Prostate gland (tissue), 2 donors: ENCODE measurements at regions not wholly inside any gene's neighbourhood (a gene's known extent, or its start where the extent isn't known, plus 50 kb on each side); places are given as distances from the start of the nearest gene placed in this dataset.

Experiments
- DNase-seq: peaks from one replicate; pipeline ENCODE4 v3.0.0-alpha.2; 2019; ENCODE audit warnings: low spot score
- H3K27ac ChIP-seq, 2 donors: fragments of 200-600 bp; sonication (generic); 2 replicates each; pipeline ENCODE4 v1.5.1; 2017 to 2019
- H3K27me3 ChIP-seq: fragments of 200-600 bp; sonication (generic); replicated peaks from 2 replicates; pipeline ENCODE4 v1.5.1; 2019; ENCODE audit not compliant: insufficient read depth
- H3K36me3 ChIP-seq, 2 donors: fragments of 200-600 bp; sonication (generic); 1 replicate in 1 of 2; 2 replicates in 1 of 2; pipeline versions ENCODE4 v1.5.1 to v1.8.1; 2017 to 2019
- H3K4me1 ChIP-seq: fragments of 200-600 bp; sonication (generic); replicated peaks from 2 replicates; pipeline ENCODE4 v1.5.1; 2019
- H3K4me3 ChIP-seq, 2 donors: fragments of 200-600 bp; sonication (generic); 2 replicates each; pipeline ENCODE4 v1.5.1; 2017 to 2019
- H3K9me3 ChIP-seq: fragments of 200-600 bp; sonication (generic); 2 replicates; pipeline ENCODE4 v1.5.1; 2017
- CTCF ChIP-seq, 4 experiments: fragments of 200-600 bp in 2 of 4; fragments of 450-650 bp in 2 of 4; sonication (generic) in 2 of 4; IDR thresholded peaks; 1 replicate in 3 of 4; 2 replicates in 1 of 4; pipeline ENCODE4 v1.5.1; 2016 to 2019; ENCODE audit warnings: antibody characterized with exemption in 4 of 4, mild to moderate bottlenecking in 2 of 4, moderate library complexity in 2 of 4
- POLR2A ChIP-seq: fragments of 450-650 bp; IDR thresholded peaks from one replicate; pipeline ENCODE4 v1.6.1; 2016; ENCODE audit warnings: antibody characterized with exemption, mild to moderate bottlenecking
- POLR2AphosphoS5 ChIP-seq: sonication (generic); formaldehyde crosslinking; IDR thresholded peaks from one replicate; pipeline ENCODE4 v1.6.1; 2017; ENCODE audit warnings: antibody characterized with exemption
- WGBS: methylation state at CpG from one replicate; pipeline ENCODE4 v1.1.5; 2018; 5-methylcytosine and 5-hydroxymethylcytosine counted together
- intact Hi-C: fragments of 100-400 bp; cut with DNase I; formaldehyde crosslinking; loops from one replicate; pipeline ENCODE4 v1.14.2; 2022

GRCh38 chr21:28790335-28790734, 202.3 kb downstream of the LTN1 start:
- no peaks in the 10 kb centered on the region for H3K9me3 ChIP-seq
- intact Hi-C loops = loop anchor here (5.0 kb wide), 1 partner anchor 1088 kb away; no protein-coding TSS in a partner anchor
- TF ChIP-seq CTCF (IDR thresholded peaks at IDR 0.05) (no peak), POLR2A (no peak), POLR2AphosphoS5 (no peak)
- WGBS = 79% methylated on average over 3 of the region's 3 CpGs
- no peak for DNase-seq
- H3K27ac ChIP-seq = no peak overlapping the region
- no peaks in the 10 kb centered on the region for H3K4me1 ChIP-seq
- no peak overlapping the region for H3K4me3 ChIP-seq
- H3K27me3 ChIP-seq = no peaks in the 10 kb centered on the region
- H3K36me3 ChIP-seq = no peaks in the 10 kb centered on the region

GRCh38 chr21:28789523-28789922, 203.2 kb downstream of the LTN1 start:
- no peak for DNase-seq
- Histone ChIP-seq H3K9me3 (no peaks in the 10 kb centered on the region), H3K4me1 (no peaks in the 10 kb centered on the region), H3K27me3 (no peaks in the 10 kb centered on the region), H3K36me3 (no peaks in the 10 kb centered on the region), H3K27ac (no peak overlapping the region), H3K4me3 (no peak overlapping the region)
- WGBS = 46% methylated on average over 3 of the region's 3 CpGs
- TF ChIP-seq CTCF (IDR thresholded peaks at IDR 0.05) = no peak
- no peak for TF ChIP-seq POLR2AphosphoS5
- TF ChIP-seq POLR2A = no peak
- intact Hi-C loops = no loop called here

- TF ChIP-seq CTCF (IDR thresholded peaks at IDR 0.05) (no peak), POLR2AphosphoS5 (no peak), POLR2A (no peak)
- Histone ChIP-seq H3K36me3 (no peaks in the 10 kb centered on the region), H3K9me3 (no peaks in the 10 kb centered on the region), H3K4me3 (no peak overlapping the region), H3K27me3 (no peaks in the 10 kb centered on the region), H3K27ac (no peak overlapping the region), H3K4me1 (no peaks in the 10 kb centered on the region)
- intact Hi-C loops = no loop called here
- WGBS = 97% methylated on average over 6 of the region's 6 CpGs
- DNase-seq = no peak
These were observed 204.6 kb downstream of the LTN1 start for GRCh38 chr21:28788030-28788429.

- Histone ChIP-seq H3K27ac (no peak overlapping the region), H3K9me3 (no peaks in the 10 kb centered on the region), H3K36me3 (no peaks in the 10 kb centered on the region), H3K4me3 (no peak overlapping the region), H3K4me1 (no peaks in the 10 kb centered on the region), H3K27me3 (no peaks in the 10 kb centered on the region)
- intact Hi-C loops = no loop called here
- no peak for DNase-seq
- no peak for TF ChIP-seq POLR2A
- WGBS = 96% methylated on average over 23 of the region's 32 CpGs
These were observed 209.0 kb downstream of the LTN1 start for GRCh38 chr21:28783641-28784185.

- intact Hi-C loops = no loop called here
- no peaks in the 10 kb centered on the region for H3K36me3 ChIP-seq
- TF ChIP-seq CTCF (IDR thresholded peaks at IDR 0.05) (no peak), POLR2AphosphoS5 (no peak), POLR2A (no peak)
These were observed 210.9 kb downstream of the LTN1 start for GRCh38 chr21:28781602-28782276.

More at GRCh38 chr21:28781602-28782276, 210.9 kb downstream of the LTN1 start:
- no peak for DNase-seq
- no peak overlapping the region for H3K4me3 ChIP-seq
- H3K27ac ChIP-seq = no peak overlapping the region
- no peaks in the 10 kb centered on the region for H3K27me3 ChIP-seq
- no peaks in the 10 kb centered on the region for H3K9me3 ChIP-seq
- H3K4me1 ChIP-seq = no peaks in the 10 kb centered on the region
